Loucy (cell line): ENCODE measurements at regions not wholly inside any gene's neighbourhood (a gene's known extent, or its start where the extent isn't known, plus 50 kb on each side); places are given as distances from the start of the nearest gene placed in this dataset.

Experiments
- EZH2phosphoT487 ChIP-seq: fragments of 200-600 bp; IDR thresholded peaks from 2 replicates; pipeline ENCODE4 v1.6.1; 2018; ENCODE audit warnings: antibody characterized with exemption, mild to moderate bottlenecking, moderate library complexity, borderline replicate concordance
- TF ChIP-seq, protein P1 (sequence below): fragments of 200-600 bp; sonication (generic); conservative IDR thresholded peaks from 2 replicates; pipeline ENCODE4 v1.5.1; 2014; ENCODE audit warnings: mild to moderate bottlenecking, antibody characterized with exemption, low read length

DNA sequence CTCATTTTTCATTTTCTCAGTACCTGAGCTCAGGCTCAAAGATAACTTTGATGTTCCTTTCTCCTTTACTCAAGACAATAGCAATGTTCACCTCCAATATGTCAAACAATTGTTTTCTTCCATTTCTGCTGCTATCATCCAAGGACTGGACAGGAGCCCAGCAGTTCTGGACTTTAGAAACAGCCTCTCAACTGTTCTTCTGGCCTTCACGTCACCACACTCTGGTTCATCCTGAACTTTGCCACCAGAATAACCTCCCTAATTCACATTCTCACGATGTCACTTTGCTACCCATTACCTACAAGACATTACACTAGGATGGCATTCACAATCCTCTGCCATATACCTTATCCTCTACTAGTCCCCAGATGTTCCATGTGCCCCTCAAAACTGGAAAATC is 60.6 kb upstream of the PLEKHG1 start:
- TF ChIP-seq, protein P1, sequence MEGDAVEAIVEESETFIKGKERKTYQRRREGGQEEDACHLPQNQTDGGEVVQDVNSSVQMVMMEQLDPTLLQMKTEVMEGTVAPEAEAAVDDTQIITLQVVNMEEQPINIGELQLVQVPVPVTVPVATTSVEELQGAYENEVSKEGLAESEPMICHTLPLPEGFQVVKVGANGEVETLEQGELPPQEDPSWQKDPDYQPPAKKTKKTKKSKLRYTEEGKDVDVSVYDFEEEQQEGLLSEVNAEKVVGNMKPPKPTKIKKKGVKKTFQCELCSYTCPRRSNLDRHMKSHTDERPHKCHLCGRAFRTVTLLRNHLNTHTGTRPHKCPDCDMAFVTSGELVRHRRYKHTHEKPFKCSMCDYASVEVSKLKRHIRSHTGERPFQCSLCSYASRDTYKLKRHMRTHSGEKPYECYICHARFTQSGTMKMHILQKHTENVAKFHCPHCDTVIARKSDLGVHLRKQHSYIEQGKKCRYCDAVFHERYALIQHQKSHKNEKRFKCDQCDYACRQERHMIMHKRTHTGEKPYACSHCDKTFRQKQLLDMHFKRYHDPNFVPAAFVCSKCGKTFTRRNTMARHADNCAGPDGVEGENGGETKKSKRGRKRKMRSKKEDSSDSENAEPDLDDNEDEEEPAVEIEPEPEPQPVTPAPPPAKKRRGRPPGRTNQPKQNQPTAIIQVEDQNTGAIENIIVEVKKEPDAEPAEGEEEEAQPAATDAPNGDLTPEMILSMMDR = no peak
- TF ChIP-seq EZH2phosphoT487 = no peak
